Iris pigment epithelial cell (primary cell): ENCODE measurements at regions not wholly inside any gene's neighbourhood (a gene's known extent, or its start where the extent isn't known, plus 50 kb on each side); places are given as distances from the start of the nearest gene placed in this dataset.

ENCODE experiments used
- DNase-seq: peaks from one replicate; pipeline ENCODE4 v3.0.0-alpha.2; 2011; ENCODE audit warnings: low read depth

DNA sequence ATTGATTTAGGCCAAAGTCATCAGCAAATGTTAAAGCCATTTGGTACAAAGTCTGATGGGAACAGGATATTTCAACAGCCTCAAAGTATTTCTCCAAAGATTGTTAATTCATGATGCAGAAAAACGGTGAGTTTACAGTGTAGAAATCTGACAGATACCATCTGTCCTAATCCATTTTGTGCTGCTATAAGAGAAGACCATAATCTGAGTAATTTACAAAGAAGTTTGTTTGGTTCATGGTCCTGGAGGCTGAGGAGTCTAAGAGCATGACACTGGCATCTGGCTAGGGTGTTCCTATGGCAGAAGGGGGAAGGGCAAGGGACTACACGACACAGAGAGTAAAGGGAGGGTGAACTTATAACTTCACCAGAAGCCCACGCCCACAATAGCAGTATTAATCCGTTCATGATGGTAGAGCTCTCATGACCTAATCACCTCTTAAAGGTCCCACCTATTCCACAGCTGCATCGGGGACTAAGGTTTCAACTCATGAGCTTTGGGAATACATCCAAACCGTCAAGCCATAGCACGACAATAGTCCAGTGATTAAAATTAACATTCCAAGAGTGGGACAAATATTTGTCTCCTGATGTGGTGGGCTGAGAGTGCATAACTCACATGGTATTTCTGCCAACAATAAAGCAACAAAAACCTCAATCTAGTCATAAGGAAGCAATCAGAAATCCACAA lies 298.6 kb upstream of the AKR1E2 start:
- DNase-seq, result no peak

DNA sequence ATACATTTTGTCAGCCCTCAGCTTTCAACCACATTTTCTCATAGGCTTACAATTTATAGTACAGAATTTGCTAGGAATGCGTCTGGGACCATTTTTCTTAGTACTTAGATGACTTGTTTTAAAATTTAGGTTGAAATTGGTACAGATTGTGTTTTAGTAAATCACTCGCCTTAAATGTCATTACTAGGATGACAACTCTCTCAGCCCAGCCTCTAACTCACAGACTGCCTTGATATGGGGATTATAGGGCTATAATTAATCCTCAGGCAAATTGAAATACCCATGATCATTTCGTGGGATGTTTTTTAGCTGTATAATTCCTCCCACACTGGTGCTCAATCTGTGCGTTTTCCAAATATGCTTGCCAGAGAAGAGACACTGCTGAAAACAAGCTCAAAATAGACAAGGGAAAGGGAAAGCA lies 299.7 kb upstream of the AKR1E2 start:
- no peak for DNase-seq

DNA sequence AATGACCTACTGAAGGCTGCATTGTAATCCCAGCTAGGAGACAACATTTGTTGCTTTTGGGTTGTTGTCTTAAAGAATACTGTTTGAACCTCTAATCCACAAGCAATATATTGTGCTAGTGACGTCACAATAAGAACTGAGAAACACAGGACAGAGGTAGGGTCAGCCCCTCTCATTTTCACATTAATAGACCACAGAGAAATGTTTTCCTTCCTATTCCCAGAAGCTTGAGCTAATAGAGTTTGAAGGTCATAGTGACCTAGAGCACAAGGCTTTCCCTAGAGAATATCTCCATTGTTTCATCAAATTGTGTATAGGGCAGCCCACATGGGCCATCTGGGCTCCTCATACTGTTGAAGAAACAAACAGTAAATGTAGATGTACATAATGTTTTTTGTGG lies 300.9 kb upstream of the AKR1E2 start:
- DNase-seq, result no peak

DNA sequence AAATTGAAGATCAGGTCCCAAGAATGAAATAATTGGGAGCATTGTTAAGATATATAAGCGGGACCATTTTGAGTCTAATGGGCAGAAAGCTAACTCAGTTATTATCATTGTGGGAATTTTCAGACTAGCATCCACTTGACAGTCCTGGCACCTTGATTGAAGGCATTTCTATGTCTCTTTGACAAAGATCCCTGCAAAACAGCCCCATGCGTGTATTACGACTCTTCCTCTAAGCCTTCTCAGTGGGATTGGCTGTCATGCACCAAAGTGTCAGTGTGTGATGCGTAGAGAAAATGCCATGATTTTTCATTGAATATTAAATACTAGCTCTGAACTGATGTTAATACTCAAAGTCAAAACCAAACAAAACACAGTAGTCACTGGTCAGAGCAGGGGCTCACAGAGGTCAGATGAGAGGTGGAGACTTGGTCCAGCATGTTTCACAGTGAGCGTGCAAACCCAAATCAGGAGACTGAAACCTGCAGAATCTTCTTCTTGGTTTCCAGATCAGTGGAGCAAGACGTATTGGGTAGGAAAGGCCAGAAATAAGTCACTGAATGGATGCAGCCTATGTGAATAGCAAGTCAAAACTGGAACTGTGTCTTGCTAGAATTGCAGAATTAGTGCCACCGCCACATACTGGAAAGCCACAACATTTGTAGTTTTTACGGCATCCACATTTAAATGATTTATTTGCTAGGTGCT lies 303.6 kb upstream of the AKR1E2 start:
- no peak for DNase-seq

DNA sequence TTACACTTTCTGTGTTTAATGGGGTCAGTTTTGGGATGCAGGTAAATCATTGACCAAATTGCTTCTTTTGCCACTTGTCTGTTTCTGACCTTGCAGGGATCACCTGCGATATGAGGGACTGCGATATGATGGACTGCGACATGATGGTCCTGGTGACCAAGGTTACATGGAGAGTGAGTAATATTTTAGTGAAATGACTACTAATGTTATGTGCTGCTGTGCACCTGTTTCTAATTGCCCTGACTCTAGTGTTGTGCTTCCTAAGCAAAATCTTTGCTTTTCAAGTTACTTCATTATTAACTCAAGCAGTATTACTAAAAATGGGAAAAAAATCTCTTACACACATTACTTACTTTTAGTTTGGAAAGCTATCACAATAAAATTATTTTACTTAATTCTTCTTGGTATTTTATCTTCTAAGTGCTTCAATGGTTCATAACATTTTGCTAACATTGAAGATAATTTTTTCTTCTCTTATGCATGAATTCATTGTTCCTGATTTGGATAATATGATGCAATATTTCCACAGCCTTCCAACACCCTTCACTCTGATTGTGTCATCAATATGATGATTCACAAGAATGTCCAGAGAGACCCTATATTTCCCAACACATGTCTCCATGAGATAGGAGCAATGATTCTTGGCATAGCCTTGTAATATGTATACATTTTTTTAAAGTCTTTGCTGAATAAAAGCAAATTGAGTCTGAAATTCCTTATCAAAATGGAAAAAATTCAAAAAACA lies 306.2 kb upstream of the AKR1E2 start:
- DNase-seq, result peak; percentile 90

DNA sequence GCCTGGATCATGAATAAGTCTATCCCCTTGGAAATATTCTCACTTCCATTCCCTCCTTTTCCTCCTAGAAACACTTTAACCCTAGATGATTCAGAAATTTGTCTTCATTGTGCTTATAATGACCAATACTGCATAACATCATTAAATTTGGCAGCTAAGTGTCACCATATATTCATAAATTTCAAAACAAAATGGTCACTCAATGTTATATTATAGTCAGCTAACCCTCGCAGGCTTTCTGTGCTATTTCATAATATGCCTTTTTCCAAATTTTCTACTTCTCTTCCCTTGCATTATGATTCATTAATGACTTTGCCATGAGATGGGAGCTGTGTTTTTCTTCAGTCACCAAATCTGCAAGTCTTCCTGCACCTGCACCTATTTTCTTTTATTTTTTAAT lies 308.3 kb upstream of the AKR1E2 start:
- DNase-seq, result no peak

DNA sequence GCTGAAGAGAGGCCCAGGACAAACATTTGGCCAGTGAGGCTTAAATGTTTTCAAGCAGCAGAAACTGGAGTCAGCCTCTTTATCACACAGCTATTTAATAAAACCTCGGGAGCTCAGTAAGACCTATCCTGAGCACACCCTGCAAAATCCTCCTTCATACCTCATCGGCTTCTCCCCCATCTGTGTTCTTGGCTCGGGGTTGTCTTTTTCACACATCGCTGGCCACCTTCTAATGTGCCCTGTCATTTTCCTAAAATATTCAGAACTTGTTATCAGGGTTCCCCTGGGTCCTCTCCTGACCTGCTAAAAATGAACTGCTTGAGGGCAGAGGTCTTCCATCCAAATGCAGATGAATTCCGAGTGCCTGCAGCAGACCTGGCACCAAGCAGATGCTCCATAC lies 310.3 kb upstream of the AKR1E2 start:
- no peak for DNase-seq

DNA sequence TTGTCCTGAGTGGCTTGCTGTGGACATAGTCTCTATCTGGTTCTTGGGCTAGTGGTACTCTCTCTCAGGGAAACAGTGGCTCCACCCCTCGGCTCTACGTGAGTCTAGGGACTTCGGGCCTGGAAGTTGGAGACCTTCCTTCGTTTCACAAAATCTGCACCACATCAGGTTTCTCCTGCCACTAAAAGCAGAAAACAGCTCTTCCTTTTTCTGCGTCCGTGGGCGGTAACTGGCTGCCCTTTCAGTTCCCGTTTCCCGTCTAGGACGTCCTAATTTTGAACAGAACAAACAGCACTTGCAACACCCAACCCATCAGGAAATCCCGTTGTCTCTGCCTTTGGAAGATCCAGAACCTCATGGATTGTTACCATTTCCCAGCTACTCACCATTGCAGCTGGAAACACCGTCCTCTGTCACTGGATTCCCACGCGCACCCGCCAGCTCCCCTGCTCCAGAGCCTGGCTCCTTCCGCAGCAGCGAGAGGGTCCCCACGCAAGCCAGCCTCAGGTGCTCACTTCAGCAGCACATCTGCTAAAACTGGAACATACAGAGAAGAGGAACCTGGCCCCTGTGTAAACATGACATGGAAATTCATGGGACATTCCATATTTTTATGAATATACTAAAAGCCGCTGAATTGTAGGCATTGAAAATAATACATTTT lies 311.4 kb upstream of the AKR1E2 start:
- no peak for DNase-seq

DNA sequence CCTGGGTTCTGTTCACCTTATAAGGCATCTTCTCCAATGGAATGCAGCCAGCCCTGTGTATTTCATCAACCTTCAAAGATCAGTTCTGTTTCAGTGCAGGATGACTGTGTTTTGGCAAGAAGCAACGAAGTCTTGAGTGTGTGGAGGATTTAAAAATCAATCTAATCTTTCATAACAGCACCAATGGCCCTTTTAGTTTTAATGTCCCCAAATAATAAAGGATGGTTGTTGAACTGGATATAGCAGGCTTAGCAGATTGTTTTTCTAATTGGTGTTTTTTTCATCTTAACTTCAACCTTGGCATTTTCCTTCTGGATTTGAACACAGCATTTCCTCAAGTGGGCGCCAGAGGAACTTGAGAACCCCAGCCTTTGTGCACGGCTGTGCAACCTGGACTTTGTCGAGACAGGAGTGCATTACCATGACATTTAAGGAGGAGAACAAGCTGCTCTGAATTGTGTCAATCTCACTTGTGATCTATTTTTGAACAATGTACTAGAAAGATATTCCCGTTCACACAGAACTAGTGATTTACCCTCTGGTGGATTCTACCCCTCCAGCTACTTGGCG lies 313.3 kb upstream of the AKR1E2 start:
- DNase-seq, result peak; percentile 81

DNA sequence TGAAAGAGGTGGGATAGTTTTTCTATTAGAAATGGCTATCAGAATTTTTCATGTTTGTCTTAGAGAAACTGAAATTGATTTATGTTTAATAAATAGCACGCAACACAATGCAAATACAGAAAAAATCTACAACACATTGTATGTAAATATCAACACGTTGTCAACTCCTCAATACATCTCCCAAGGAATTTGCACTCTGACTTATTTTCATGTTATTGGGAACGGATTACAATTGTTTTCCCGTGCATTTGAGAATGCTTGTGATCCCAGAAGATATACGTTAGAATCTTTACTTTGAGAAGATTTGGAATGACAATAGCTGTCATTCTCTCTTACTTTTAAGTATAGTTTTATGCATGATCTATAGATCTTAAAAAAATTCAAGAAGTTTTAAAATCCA lies 313.8 kb upstream of the AKR1E2 start:
- no peak for DNase-seq

DNA sequence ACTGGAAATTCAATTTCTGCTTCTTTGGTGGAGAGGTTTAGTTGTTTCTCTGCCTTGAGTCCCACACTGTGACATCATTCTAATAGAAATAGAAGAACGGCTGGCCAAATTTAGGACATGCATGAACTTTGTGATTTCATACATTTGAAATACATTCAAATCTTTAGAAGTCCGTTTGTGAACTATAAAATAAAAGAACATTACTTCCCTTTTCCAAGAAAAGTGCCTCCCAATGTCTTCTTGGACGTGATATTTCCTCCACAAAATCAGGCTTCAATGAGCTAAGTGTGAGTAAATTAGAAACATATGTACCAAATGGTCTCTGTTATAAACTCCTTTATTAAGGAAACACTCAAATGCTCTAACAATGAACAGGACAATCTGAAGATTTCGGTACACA lies 314.5 kb upstream of the AKR1E2 start:
- DNase-seq, result no peak

DNA sequence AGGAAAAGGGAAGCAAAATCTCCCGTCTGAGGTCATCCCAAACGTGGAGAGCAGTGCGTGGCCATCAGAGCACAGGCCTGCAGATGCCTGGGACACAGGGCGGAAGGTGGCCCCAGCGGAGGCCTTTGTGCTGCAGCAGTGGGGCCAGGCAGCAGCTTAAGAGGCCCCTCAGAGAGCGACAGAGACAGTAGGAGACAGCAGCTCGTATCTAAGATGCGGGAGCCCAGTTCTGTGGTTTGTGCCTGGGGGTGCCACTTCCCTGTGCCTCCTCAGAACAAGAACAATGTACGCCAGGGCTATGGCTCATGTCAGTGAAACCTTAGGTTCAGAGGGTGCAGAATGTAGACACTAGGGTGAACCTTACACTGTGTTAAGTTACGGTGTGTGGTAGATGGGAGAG lies 316.6 kb upstream of the AKR1E2 start:
- DNase-seq, result no peak

DNA sequence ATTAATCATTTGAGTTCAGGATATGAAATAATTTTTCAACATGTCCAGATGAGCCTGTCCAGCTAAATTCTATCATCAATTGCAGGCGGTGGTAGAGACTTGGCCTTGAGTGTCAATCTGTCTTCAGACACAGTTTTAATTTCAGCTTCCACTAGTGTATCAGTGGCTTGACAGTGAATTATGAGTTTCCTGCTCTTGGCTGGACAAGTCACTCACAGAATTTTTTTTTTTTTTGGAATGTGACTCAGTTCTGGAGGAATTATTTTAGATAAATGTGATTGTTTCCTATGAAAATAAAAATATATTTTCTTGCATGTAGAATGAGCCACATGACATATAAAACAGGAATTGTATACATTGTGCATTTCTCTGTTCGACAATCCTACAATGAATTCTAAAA lies 319.9 kb upstream of the AKR1E2 start:
- peak; percentile 20 for DNase-seq

DNA sequence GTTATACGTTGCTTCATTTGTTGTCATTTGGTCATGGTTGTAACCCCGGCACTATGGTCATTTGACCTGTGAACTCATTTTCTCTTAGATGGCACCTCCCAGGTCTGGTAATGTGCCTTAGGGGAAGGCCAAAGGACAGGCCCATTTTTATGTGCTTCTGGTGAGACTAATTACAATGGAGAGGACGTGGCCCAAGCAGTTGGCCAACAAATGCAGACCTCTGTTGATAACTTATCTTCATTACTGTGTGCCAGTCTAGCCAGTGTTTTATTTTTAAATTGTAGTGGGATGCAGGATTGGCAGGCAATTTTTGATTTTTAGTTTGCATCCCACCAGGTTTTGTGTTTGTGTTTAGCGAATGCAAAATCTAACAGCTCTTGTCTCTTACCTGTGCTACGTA lies 321.5 kb upstream of the AKR1E2 start:
- DNase-seq, result no peak

DNA sequence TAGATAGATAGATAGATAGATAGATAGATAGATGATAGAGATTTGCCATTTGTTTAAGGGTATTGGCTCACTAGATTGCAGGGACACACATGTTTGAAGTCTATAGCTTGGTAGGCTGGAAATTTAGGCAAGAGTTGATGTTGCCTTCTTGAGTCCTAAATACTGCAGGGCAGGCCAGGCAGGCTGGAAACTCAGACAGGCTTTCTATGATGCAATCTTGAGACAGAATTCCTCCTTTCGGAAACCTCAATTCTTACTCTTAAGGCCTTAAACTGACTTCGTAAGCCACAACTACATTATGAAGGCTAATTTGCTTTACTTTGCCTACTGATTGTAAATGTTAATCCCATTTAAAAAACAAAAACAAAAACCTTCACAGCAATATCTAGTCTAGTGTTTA lies 322.9 kb upstream of the AKR1E2 start:
- DNase-seq, result peak; percentile 16

DNA sequence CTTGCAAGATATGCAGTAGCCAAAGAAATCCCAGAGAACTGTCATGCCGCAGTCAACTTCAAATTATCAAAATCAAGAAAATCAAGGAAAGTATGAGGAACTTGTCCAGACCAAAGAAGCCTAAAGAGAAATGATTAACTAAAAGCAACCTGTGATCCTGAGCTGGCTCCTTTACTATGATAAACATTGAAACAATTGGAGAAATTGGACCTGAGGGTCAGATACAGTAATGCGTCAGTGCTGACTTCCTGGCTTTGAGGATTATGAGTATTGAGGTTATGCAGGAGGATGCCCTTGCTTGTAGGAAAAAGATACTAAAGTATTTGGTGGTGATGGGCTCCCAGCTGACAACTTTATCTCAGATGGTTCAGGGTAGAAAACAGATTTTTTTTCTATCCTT lies 324.7 kb upstream of the AKR1E2 start:
- peak; percentile 65 for DNase-seq

DNA sequence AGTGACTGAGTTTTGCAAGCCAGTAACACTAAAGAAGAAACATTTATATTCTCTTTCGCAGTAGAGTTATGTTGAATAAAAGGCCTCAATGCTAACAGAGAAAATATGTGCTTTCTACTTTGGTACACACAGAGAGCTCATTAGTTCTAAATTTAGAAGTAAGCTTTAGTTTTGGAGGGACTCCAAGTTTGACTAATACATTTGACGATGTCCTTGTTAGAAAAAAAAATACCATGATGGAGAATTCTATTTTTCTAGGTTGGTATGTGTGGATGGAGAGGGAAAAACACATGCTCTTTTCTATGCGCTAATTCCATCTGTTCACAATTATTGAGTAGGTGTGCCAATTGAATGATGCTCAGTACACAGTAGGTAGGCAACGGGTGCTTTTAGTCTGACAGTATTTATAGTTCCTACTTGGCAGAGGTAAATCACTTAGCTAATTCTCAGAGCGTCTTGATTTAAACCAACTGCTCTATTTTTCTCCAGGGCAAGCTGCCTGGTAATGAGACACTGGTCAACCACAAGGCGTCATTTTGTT lies 327.2 kb upstream of the AKR1E2 start:
- DNase-seq, result peak; percentile 90

DNA sequence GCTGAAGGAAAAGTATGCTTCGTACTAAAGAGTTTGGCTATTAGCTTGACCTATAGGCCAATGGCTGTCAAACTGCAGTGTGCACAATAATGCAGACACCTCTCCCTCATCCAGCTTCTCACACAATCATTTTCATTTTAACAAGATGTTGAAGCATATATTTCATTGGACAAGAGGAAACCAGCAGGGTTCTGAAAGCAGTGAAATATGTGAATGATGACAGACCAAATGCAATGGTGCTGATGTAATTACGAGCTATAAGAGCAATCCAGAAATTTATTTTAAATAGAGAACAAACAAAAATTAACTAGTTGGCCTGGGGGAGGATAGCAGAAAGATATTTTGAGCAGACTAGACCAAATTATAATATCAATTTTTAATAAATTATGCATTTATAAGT lies 331.5 kb upstream of the AKR1E2 start:
- no peak for DNase-seq

DNA sequence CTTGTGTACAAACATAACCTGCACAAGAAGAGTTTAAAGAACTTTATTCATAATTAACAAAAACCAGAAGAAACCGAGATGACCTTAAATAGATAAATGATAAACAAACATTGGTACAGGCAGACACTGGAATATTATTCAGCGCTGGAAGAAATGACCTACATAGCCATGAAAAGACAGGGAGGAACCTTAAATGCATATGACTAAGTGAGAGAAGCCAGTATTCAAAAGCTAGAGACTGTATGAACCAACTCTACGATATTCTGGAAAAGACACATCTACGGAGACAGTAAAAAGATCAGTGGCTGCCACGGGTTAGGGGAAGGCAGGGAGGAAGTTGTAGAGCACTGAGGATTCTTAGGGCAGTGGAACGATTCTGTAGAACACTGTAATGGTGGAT lies 333.8 kb upstream of the AKR1E2 start:
- no peak for DNase-seq

DNA sequence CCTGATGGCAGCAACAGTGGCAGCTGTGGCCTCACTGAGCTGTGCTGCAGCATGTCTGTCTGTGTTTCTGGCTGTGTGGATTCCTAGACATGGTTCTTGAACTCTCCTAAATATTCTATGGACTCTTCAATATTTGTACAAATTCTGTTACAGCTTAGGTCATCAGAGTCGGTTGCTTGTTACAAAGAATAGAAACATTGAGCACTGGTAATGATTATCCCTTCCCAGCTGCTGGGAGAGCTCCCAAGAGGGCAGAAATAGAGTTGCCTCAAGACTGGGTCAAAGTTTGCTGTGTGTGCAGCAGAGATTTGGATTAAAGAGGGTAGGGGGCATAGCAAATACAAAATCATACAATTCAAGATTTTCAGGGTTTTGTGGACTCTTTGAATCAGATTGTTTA lies 337.1 kb upstream of the AKR1E2 start:
- DNase-seq, result no peak

DNA sequence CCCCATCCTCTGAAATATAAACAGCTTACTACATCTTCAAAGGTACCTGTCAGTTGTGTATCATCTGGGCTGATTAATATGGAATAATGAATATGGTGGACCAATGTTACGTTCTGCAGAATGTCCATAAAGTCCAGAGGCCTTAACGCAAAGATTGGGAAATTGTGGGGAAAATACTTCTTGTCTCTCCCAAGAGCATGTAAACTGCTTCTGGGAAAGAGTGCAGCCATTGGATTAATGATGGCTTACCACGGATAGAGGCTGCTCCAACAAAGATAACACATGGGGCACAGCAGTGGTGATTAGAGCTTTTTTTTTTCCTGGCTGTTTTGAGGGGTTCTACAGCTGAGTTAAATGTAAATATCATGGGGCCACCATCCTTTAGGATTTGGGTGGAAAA lies 340.4 kb upstream of the AKR1E2 start:
- no peak for DNase-seq

DNA sequence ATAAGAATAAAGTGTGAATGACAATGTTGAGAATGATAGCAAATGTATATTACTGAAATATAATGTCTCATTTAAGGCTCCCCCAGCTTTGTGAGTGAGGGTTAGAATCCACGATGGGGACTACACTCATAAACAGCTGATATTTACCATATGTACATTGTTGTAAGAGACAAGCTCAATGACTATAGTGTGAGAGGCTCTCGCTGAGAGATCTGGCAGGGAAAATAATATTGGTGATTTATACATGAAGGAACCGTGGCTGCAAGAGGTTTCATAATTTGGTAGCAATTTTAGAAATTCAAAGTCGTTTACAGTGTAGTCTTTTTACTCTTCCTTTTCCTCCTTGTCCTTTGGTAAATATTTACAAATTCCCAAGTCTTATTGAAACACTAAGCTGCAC lies 342.2 kb upstream of the AKR1E2 start:
- DNase-seq, result no peak
